A549 (cell line): ENCODE measurements at regions not wholly inside any gene's neighbourhood (a gene's known extent, or its start where the extent isn't known, plus 50 kb on each side); places are given as distances from the start of the nearest gene placed in this dataset.

Experiments used
- ATAC-seq, 2 experiments: fragments of 200-7000 bp in 1 of 2; fragments of >200 bp in 1 of 2; cut with Nextera tagmentation in 1 of 2; cut with Tn5 transposase in 1 of 2; 3 replicates each; pipeline versions ENCODE4 v1.8.0 to v1.9.1; 2018 to 2020; ENCODE audit warnings: mild to moderate bottlenecking in 1 of 2, moderate library complexity in 1 of 2
- CTCF ChIA-PET: fragments of 300-600 bp; sonication (Branson Sonifier 250); formaldehyde crosslinking; extraction: SDS; loops from one replicate; lab custom pipeline; 2021; ENCODE audit warnings: antibody characterized with exemption, inconsistent platforms; lab: Yijun Ruan, JAX
- POLR2A ChIA-PET: fragments of 350-600 bp; formaldehyde crosslinking; extraction: SDS; loops from one replicate; lab custom pipeline; 2021; ENCODE audit warnings: antibody characterized with exemption, inconsistent platforms; lab: Yijun Ruan, JAX
- DNase-seq, 2 experiments: peaks; one replicate each; pipeline versions ENCODE4 v3.0.0 to v3.0.0-alpha.2; 2011 to 2016; ENCODE audit warnings: low read depth in 1 of 2, low spot score in 1 of 2
- FAIRE-seq: peaks from 2 replicates; lab custom pipeline; 2011; peaks lifted over from hg19 to GRCh38; lab: Jason Lieb, UNC
- H3K27ac ChIP-seq, 2 experiments: fragments of >200 bp; sonication (Bioruptor Twin); formaldehyde crosslinking; 3 replicates each; pipeline ENCODE4 v1.5.1; 2016 to 2017
- H3K4me1 ChIP-seq: fragments of >200 bp; sonication (Bioruptor Twin); formaldehyde crosslinking; 3 replicates; pipeline ENCODE4 v1.6.1; 2016
- H3K4me2 ChIP-seq: fragments of >200 bp; sonication (Bioruptor Twin); formaldehyde crosslinking; 3 replicates; pipeline ENCODE4 v1.6.1; 2016
- H3K4me3 ChIP-seq: fragments of >200 bp; sonication (Bioruptor Twin); formaldehyde crosslinking; 3 replicates; pipeline ENCODE4 v1.5.1; 2016
- H3K9me3 ChIP-seq: fragments of >200 bp; sonication (Bioruptor Twin); formaldehyde crosslinking; 3 replicates; pipeline ENCODE4 v1.6.1; 2016
- BHLHE40 ChIP-seq: IDR thresholded peaks from 2 replicates; pipeline ENCODE4 v1.6.1; 2012; ENCODE audit warnings: low read depth, low read length, inconsistent platforms
- CBX2 ChIP-seq: fragments of 200-600 bp; sonication (generic); IDR thresholded peaks from 2 replicates; pipeline ENCODE4 v1.6.1; 2016; ENCODE audit warnings: low read depth, mild to moderate bottlenecking, borderline replicate concordance
- CBX8 ChIP-seq: fragments of 200-600 bp; sonication (generic); IDR thresholded peaks from 2 replicates; pipeline ENCODE4 v1.6.1; 2016
- CEBPB ChIP-seq, 2 experiments: fragments of >200 bp in 1 of 2; sonication (Bioruptor Twin) in 1 of 2; formaldehyde crosslinking in 1 of 2; IDR thresholded peaks; 2 replicates each; pipeline ENCODE4 v1.6.1; 2012 to 2016
- CHD2 ChIP-seq: fragments of 150-350 bp; IDR thresholded peaks from 2 replicates; pipeline ENCODE4 v1.6.1; 2014; ENCODE audit warnings: low read length; ENCODE audit not compliant: partially characterized antibody
- E2F6 ChIP-seq: IDR thresholded peaks from 2 replicates; pipeline ENCODE4 v1.6.1; 2012; ENCODE audit warnings: low read depth, borderline replicate concordance
- EHF ChIP-seq: fragments of 250-450 bp; sonication (Bioruptor Pico); IDR thresholded peaks from 2 replicates; pipeline ENCODE4 v1.5.0; 2020; ENCODE audit warnings: mild to moderate bottlenecking
- EP300 ChIP-seq, 2 experiments: fragments of >200 bp; sonication (Bioruptor Twin); formaldehyde crosslinking; IDR thresholded peaks; 2 replicates in 1 of 2; 3 replicates in 1 of 2; pipeline ENCODE4 v1.6.1; 2016 to 2017
- ESRRA ChIP-seq: fragments of 150-350 bp; IDR thresholded peaks from 2 replicates; pipeline ENCODE4 v1.6.1; 2014; ENCODE audit warnings: mild to moderate bottlenecking, low read length, borderline replicate concordance
- FOSB ChIP-seq: fragments of 250-450 bp; sonication (Bioruptor Pico); IDR thresholded peaks from 2 replicates; pipeline ENCODE4 v1.5.0; 2020; ENCODE audit warnings: mild to moderate bottlenecking, moderate library complexity
- FOSL2 ChIP-seq, 2 experiments: fragments of 450-650 bp in 1 of 2; fragments of >200 bp in 1 of 2; sonication (Bioruptor Twin) in 1 of 2; formaldehyde crosslinking; IDR thresholded peaks; 2 replicates each; pipeline versions ENCODE4 v1.5.0 to v1.6.1; 2016 to 2020; ENCODE audit warnings: mild to moderate bottlenecking in 1 of 2, moderate library complexity in 1 of 2
- HEYL ChIP-seq: fragments of 250-450 bp; sonication (Bioruptor Pico); IDR thresholded peaks from 2 replicates; pipeline ENCODE4 v1.8.0; 2021; ENCODE audit warnings: mild to moderate bottlenecking, moderate library complexity
- HOXB5 ChIP-seq: fragments of 250-450 bp; sonication (Bioruptor Pico); IDR thresholded peaks from 2 replicates; pipeline ENCODE4 v1.5.0; 2020; ENCODE audit warnings: mild to moderate bottlenecking, moderate library complexity
- JUNB ChIP-seq: fragments of >200 bp; sonication (Bioruptor Twin); formaldehyde crosslinking; IDR thresholded peaks from 2 replicates; pipeline ENCODE4 v1.6.1; 2016
- MAFK ChIP-seq: fragments of 450-650 bp; IDR thresholded peaks from 2 replicates; pipeline ENCODE4 v1.6.1; 2014; ENCODE audit not compliant: partially characterized antibody
- MAZ ChIP-seq: fragments of 150-350 bp; IDR thresholded peaks from 2 replicates; pipeline ENCODE4 v1.6.1; 2014; ENCODE audit warnings: antibody characterized with exemption, low read depth, low read length, borderline replicate concordance
- MYC ChIP-seq: IDR thresholded peaks from 2 replicates; pipeline ENCODE4 v1.6.1; 2012; ENCODE audit warnings: mild to moderate bottlenecking, inconsistent platforms, low read length, improper control_type of control experiment, borderline replicate concordance
- NPAS2 ChIP-seq: fragments of 250-450 bp; sonication (Bioruptor Pico); IDR thresholded peaks from 2 replicates; pipeline ENCODE4 v1.8.0; 2022; ENCODE audit warnings: mild to moderate bottlenecking, moderate library complexity, borderline replicate concordance
- PBX3 ChIP-seq: IDR thresholded peaks from 2 replicates; pipeline ENCODE4 v1.6.1; 2012
- SMC3 ChIP-seq: fragments of >200 bp; sonication (Bioruptor Twin); formaldehyde crosslinking; IDR thresholded peaks from 3 replicates; pipeline ENCODE4 v1.6.1; 2018; ENCODE audit warnings: inconsistent platforms
- USF2 ChIP-seq: fragments of 450-650 bp; IDR thresholded peaks from 2 replicates; pipeline ENCODE4 v1.6.1; 2014; ENCODE audit warnings: antibody characterized with exemption
- ZC3H11A ChIP-seq: fragments of 450-650 bp; IDR thresholded peaks from 2 replicates; pipeline ENCODE4 v1.6.1; 2014; ENCODE audit warnings: antibody characterized with exemption, mild to moderate bottlenecking
- ZNF302 ChIP-seq: fragments of 250-450 bp; sonication (Bioruptor Pico); IDR thresholded peaks from 2 replicates; pipeline ENCODE4 v1.9.0; 2021; ENCODE audit warnings: inconsistent platforms, mild to moderate bottlenecking, moderate library complexity
- ZSCAN20 ChIP-seq: fragments of 250-450 bp; sonication (Bioruptor Pico); IDR thresholded peaks from 2 replicates; pipeline ENCODE4 v1.8.0; 2022; ENCODE audit warnings: mild to moderate bottlenecking, moderate library complexity
- WGBS: methylation state at CpG from one replicate; pipeline ENCODE4 v1.1.6; 2017; ENCODE audit errors: missing lambda C conversion rate; 5-methylcytosine and 5-hydroxymethylcytosine counted together

GRCh38 chr7:114087653-114088469, 169.1 kb upstream of the PPP1R3A start:
- no peak for ATAC-seq
- peak overlapping the region; percentile 43; the same call in 1 of the 3 replicates for H3K4me3 ChIP-seq
- no peak for FAIRE-seq
- H3K4me2 ChIP-seq, result peak overlapping the region; percentile 99
- CTCF ChIA-PET, result no interaction called here
- no peak for DNase-seq
- H3K27ac ChIP-seq, result no peak overlapping the region
- TF ChIP-seq JUNB, result no peak
- TF ChIP-seq MAFK, result no peak
- no peak for TF ChIP-seq MYC
- no peak for TF ChIP-seq NPAS2 (CRISPR knock-in tag)
- no peak for TF ChIP-seq SMC3
- TF ChIP-seq E2F6, result no peak
- no peak for TF ChIP-seq FOSL2 (IDR thresholded peaks at IDR 0.05)
- no peak for TF ChIP-seq FOSL2 (CRISPR knock-in tag; IDR thresholded peaks at IDR 0.05)
- TF ChIP-seq ESRRA, result no peak
- no peak for TF ChIP-seq EHF (CRISPR knock-in tag)
- no peak for TF ChIP-seq CBX8
- TF ChIP-seq ZC3H11A, result no peak
- no peak for TF ChIP-seq PBX3
- TF ChIP-seq MAZ, result no peak
- no peak for TF ChIP-seq FOSB (CRISPR knock-in tag)
- no peak for TF ChIP-seq USF2
- TF ChIP-seq BHLHE40, result no peak
- TF ChIP-seq, all 56 proteins: peak for 0
- POLR2A ChIA-PET, result no interaction called here
- 58% methylated on average over 17 of the region's 32 CpGs for WGBS
- peaks cover 34% of the 10 kb centered on the region for H3K4me1 ChIP-seq
- no peaks in the 10 kb centered on the region for H3K9me3 ChIP-seq

GRCh38 chr7:114086914-114087652, 168.3 kb upstream of the PPP1R3A start:
- DNase-seq, result peak in 1 of 2 experiments; percentile 8
- WGBS, result 3% methylated on average over 24 of the region's 54 CpGs
- no peak for FAIRE-seq
- TF ChIP-seq FOSB (CRISPR knock-in tag) (no peak), ZSCAN20 (no peak), CHD2 (no peak), HEYL (CRISPR knock-in tag) (no peak), USF2 (no peak), CEBPB (IDR thresholded peaks at IDR 0.05) (no peak), EP300 (IDR thresholded peaks at IDR 0.05) (no peak), CBX2 (no peak), ZNF302 (CRISPR knock-in tag) (no peak), HOXB5 (CRISPR knock-in tag) (no peak), MYC (no peak)
- Histone ChIP-seq H3K4me3 (peak overlapping the region; percentile 43), H3K27ac (no peak overlapping the region), H3K4me2 (peak overlapping the region; percentile 99), H3K4me1 (peaks cover 41% of the 10 kb centered on the region), H3K9me3 (no peaks in the 10 kb centered on the region)
- ChIA-PET POLR2A (no interaction called here), CTCF (no interaction called here)
- 0 out of 6 replicates have a peak, but pooled peaks of 1 of the 2 experiments have one; percentile 4 for ATAC-seq
